ENCODE measurements at regions not wholly inside any gene's neighbourhood (a gene's known extent, or its start where the extent isn't known, plus 50 kb on each side); places are given as distances from the start of the nearest gene placed in this dataset.

DNA sequence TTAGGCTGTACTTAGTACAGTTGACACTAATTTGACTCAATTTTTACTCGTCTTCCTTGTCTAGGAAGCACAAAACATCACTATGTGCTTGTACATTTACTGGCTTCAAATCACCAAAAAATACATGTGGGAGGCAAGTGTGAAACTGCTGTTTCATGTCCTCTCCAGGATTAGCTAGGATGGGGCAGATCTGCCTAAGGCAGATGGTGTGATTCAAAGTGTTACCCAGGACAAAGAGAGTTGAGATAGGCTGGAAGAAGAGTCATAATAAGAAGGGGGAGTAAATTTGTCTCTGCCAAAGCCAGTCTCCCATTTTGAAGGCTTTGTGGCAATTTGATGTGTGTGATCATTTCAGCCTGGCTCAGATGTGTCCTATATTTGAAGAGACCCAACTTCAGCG is 821.6 kb upstream of the ZEB2 start:
- DNase-seq: no peak
- no peak overlapping the region for H3K4me3 ChIP-seq (replicated peaks in 1 of 3)
- no peaks in the 10 kb centered on the region for H3K27me3 ChIP-seq
- 89 to 93% methylated on average over 2 of the region's 2 CpGs for WGBS, 2 donors
- H3K27ac ChIP-seq: no peak overlapping the region
- H3K36me3 ChIP-seq: no peaks in the 10 kb centered on the region
- intact Hi-C loops (cut with DNase I): no loop called here
- no peak for TF ChIP-seq POLR2A (IDR thresholded peaks at IDR 0.05)
- no peak for TF ChIP-seq CTCF (IDR thresholded peaks at IDR 0.05)
- no peaks in the 10 kb centered on the region for H3K4me1 ChIP-seq
- no peaks in the 10 kb centered on the region for H3K9me3 ChIP-seq

- WGBS, 2 donors: 52 to 53% methylated on average over 3 of the region's 3 CpGs
- Histone ChIP-seq H3K36me3 (no peaks in the 10 kb centered on the region), H3K4me3 (replicated peaks in 1 of 3) (no peak overlapping the region), H3K27me3 (no peaks in the 10 kb centered on the region), H3K4me1 (no peaks in the 10 kb centered on the region), H3K27ac (no peak overlapping the region), H3K9me3 (no peaks in the 10 kb centered on the region)
- intact Hi-C loops (cut with DNase I): no loop called here
- no peak for TF ChIP-seq POLR2A (IDR thresholded peaks at IDR 0.05)
- no peak for DNase-seq
Observed at GRCh38 chr2:145339646-145340045, 819.7 kb upstream of the ZEB2 start.

DNA sequence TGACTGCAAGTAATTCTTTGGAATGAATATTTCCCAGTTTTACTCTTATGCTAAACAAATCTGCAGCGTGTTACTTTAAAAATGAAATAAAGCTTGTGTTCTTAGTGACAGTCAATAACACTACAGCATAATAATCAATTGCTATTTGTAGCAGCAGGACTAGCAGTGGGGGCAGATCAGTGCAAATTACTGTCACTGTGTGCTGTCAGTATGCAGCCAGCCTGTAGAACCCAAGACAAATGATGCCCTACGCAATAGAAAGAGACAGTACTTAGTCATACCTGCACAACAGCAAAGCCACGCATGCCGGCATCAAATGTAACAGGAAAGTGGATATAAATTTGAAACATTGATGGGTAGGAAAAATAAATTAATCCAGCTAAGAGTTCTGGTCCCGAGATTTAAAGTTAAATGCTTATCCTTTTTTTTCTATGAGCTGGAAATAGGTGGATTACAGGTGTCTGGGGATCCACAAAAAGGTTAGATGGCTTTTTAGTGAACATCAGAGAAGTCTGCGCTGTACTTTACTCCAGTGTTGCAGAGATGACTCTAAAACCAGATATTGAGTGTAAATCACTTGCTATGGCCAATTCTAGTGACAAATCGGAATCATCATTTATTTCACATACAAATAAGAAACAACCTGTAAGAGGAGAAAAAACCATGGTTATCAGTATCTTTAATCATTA is 812.4 kb upstream of the ZEB2 start:
- Histone ChIP-seq H3K9me3 (no peaks in the 10 kb centered on the region), H3K4me3 (replicated peaks in 1 of 3) (no peak overlapping the region), H3K36me3 (no peaks in the 10 kb centered on the region), H3K27ac (no peak overlapping the region), H3K4me1 (no peaks in the 10 kb centered on the region), H3K27me3 (no peaks in the 10 kb centered on the region)
- 80 to 85% methylated on average over 7 of the region's 7 CpGs for WGBS, 2 donors
- TF ChIP-seq CTCF (IDR thresholded peaks at IDR 0.05) (no peak), POLR2A (IDR thresholded peaks at IDR 0.05) (no peak)
- no peak for DNase-seq
- intact Hi-C loops (cut with DNase I): no loop called here

GRCh38 chr2:145329971-145330370 is 810.1 kb upstream of the ZEB2 start:
- Histone ChIP-seq H3K9me3 (no peaks in the 10 kb centered on the region), H3K4me3 (replicated peaks in 1 of 3) (no peak overlapping the region), H3K27me3 (no peaks in the 10 kb centered on the region), H3K4me1 (no peaks in the 10 kb centered on the region), H3K36me3 (no peaks in the 10 kb centered on the region), H3K27ac (no peak overlapping the region)
- DNase-seq: no peak
- intact Hi-C loops (cut with DNase I): no loop called here
- WGBS, 2 donors: 93 to 98% methylated on average over 1 of the region's 1 CpG
- no peak for TF ChIP-seq POLR2A (IDR thresholded peaks at IDR 0.05)
- TF ChIP-seq CTCF (IDR thresholded peaks at IDR 0.05): no peak

DNA sequence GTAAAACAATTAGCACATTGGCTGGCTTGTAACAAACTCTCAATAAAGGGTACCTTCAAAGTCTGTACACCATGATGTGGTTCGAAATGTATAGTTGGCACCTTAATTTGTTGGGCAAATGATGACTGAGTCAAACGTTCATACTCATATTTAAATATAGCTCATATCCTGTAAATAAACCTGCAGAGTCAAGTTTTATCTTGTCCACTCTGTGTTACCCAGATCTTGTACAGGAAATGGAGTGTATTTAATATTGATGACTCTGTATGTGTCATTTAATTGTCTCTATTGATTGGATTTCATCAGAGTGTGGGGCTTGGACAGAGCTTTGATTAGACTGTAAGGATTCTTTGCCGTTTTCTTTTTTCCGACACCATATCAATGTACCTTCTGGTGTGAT is 805.6 kb upstream of the ZEB2 start:
- H3K36me3 ChIP-seq: no peaks in the 10 kb centered on the region
- WGBS, 2 donors: 87 to 88% methylated on average over 4 of the region's 4 CpGs
- no peak overlapping the region for H3K27ac ChIP-seq
- H3K4me3 ChIP-seq (replicated peaks in 1 of 3): no peak overlapping the region
- no peaks in the 10 kb centered on the region for H3K4me1 ChIP-seq
- no peaks in the 10 kb centered on the region for H3K27me3 ChIP-seq
- no peak for TF ChIP-seq CTCF (IDR thresholded peaks at IDR 0.05)
- TF ChIP-seq POLR2A (IDR thresholded peaks at IDR 0.05): no peak
- no peaks in the 10 kb centered on the region for H3K9me3 ChIP-seq
- DNase-seq: no peak
- intact Hi-C loops (cut with DNase I): no loop called here
